Dermis microvascular lymphatic vessel endothelial cell (primary cell): ENCODE measurements at regions not wholly inside any gene's neighbourhood (a gene's known extent, or its start where the extent isn't known, plus 50 kb on each side); places are given as distances from the start of the nearest gene placed in this dataset.
A peak's percentile ranks its signal among the peaks of the same experiment; 100 is the strongest.
"Not testable (repeated sequence)": the region's sequence is repeated elsewhere in the genome, so short reads cannot be mapped to it uniquely, and the experiment has no call there.

Experiments
- DNase-seq, 2 donors: peaks; one replicate each; pipeline versions ENCODE4 v3.0.0 to v3.0.0-alpha.2; 2010; ENCODE audit warnings: low read depth in 2 of 2

DNA sequence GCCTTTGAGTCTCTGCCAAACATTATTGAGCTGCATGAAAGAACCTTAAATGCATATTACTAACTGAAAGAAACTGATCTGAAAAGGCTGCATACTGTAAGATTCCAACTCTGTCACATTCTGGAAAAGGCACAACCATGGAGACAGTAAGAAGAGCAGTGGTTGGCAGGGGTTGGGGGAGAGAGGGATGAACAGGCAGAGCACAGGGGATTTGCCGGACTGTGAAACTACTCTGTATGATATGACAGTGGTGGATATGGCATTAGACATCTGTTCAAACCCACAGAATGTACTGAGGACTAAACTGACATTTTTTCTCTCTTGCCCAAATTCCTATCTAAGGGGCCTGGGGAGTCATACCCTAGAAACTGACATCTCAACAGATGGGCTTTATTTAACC lies 138.4 kb downstream of the KCNJ12 start:
- not testable (repeated sequence) for DNase-seq

DNA sequence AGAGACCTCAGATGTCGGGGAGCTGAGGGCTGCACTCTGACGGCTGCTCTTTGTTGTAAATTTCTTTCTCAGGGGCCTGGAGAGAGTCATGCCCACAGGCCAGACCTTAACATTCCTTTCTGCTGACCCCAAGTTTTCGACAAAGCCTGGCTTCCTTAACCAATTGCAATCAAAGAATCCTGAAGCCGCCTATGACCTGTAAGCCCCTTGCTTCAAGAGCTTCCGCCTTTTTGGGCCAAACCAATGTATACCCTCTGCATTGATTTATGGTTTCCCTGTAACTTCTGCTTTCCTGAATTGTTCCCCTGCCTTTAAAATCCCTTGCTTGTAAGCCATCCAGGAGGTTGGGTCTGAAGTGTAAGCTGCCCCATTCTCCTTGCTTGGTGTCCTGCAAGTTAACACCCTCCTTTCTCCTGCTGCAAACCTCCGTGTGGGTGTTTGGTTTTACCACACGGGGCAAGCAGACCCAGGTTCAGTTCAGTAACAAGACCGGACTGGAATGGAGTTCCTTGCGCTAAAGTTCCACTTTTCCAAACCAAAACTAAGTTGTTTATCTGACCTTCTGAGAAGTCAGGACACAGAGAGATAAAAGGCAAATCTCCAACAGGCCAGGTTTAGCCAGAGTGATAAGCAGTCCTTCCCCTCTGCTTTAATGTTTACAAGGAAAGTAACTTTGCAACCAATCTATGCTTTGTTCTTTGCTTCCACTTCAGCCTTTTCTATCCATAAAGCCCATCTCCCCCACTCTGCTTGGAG lies 141.6 kb downstream of the KCNJ12 start:
- DNase-seq, result no peak

DNA sequence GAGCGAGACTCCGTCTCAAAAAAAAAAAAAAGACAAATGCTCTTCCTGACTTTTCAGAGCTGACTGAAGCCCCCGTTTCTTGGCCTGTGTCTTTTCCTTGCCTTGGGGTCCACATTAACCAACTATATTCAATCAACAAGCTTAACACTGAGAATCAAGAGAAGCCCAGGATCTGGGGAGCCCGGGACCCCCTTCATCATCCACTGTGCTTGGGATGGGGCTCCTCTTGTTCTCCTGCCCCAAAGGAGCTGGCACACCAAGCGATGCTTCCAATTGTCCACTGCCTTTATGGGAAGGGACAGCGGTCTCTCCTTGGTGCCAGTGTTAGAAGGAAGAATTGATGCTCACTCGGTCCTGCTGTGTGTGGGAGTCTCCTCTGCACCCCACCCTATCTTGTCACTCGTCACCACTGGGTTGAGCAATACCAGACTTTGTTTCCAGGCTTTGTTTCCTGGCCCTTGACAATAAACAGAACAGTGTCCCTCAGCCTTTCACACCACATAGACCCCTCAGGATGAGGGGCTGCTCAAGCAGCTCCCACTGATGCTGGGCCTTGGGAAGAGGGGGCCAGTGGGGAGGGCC lies 146.7 kb downstream of the KCNJ12 start:
- no peak for DNase-seq

DNA sequence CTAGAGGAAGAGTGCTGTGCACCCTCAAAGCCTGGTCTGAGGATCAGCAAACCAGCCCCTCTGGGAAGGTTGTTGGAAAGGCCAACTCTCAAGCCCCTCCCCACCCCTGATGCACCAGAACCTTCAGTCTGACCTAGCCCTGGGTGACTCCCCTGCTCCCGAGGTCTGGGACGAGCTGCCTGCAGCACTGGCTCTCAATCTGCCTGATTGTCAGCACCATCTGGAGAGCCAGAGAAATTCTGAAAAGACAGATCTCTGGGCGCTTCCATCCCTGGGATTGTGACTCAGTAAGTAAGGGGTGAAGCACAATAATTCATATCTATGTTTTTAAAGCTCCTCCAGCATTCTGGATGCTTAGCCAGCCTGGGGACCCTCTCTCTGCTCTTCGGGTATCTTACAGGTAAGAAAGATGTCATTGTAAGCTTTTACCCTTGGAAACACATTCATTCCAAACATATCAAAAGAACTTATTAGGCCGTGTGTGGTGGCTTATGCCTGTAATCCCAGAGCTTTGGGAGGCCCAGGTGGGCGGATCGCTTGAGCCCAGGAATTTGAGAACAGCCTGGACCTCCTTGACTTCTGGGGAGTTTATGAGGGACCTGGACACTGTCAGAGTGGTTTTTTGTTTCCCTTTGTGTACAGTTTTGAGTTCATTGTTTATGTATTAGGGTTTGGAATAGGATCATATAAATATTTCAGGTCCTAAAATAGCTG lies 147.5 kb downstream of the KCNJ12 start:
- DNase-seq, result no peak

DNA sequence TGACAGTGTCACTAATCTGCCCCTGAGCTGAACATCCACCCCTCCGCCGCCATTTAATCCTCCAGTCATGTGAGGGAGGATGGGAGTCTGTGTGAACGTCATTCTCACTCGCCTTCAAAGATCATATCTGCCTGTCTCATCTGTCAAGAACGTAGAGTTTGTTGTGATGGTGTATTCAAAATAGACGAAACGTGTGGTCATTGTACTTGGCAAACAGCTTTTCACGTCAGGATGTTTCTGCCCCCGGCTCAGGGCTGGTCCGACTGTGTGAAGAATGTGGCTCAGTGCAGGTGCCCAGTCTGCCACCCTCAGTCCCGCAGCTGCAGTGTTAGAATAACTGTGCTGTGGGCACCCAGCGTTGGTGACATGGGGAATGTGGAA lies 148.0 kb downstream of the KCNJ12 start:
- DNase-seq, result no peak

DNA sequence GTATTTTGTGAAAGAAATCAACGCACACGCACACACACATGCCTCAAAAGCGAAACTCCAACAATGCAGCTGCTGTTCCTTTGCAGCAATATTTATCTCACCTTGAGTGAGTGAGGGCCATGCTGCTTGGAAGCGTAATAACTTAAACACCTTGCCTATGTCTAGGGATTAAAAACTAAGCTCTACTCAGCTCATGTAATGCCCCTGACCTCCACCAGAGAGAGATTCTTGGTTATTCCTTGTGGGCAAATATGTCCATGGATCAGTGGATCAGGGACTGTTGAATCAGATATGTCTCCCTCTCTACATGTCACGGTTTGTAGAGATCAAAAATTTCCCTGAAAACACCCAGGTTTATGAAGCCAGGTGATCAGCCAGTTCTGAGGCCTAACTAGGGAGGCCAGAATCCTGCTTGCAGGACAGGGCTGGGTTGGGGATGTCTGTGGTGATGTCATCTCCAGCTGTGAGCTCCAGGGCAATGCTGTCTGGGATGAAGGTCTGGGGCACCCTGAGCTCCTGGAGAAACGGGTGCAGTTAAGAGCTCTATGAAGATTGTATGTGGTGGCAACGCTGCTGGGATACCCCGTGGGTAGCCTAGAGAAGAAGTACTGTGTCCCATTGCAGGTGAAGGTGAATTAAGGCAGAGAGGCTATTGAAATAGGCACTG lies 149.4 kb downstream of the KCNJ12 start:
- DNase-seq, result no peak

DNA sequence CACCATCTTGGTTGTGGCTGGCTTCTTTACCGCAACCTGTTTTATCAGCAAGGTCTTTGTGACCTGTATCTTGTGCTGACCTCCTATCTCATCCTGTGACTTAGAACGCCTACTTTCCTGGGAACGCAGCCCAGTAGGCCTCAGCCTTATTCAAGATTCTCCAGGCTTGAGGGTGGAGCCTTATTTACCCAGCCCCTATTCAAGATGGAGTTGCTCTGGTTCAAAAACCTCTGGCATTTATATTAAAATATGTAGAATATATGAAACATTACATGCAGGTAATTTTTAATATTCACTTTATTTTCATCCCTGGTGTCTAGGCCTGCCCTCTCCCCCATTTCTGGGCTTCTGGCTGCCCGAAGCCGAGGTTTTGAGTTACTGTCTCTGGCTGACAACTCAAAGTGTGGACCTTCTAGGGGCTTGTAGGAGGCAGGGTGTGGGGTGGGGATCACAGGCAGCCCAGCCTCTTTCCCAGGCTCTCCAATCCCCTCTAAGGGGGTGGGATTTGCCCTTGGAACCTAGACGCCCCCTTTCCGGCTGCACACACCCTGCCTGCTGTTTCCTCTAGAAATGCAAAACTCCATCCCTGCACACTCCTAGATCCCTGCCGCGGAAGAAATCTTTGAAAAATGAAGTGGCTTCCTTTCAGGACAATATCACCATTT lies 152.0 kb downstream of the KCNJ12 start:
- DNase-seq, result no peak

DNA sequence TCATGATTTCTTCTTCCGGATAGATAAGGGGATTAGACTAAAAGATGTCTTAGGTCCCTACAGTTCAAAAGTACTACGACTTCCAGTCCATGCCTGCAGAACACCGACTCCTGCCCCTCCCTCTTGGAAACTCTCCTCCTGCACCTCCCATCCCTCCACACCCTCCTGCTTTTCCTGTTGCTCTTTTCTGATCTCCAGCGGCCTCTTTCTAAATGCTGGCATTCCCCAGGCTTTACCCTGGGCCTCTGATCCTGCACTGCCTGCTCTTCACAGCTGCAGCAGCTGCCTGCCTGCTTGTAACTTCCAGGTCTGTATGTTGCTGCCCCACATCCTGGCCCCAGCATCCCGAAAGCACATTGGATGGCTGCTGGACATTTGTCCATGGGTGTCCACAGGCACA lies 154.2 kb downstream of the KCNJ12 start:
- no peak for DNase-seq

DNA sequence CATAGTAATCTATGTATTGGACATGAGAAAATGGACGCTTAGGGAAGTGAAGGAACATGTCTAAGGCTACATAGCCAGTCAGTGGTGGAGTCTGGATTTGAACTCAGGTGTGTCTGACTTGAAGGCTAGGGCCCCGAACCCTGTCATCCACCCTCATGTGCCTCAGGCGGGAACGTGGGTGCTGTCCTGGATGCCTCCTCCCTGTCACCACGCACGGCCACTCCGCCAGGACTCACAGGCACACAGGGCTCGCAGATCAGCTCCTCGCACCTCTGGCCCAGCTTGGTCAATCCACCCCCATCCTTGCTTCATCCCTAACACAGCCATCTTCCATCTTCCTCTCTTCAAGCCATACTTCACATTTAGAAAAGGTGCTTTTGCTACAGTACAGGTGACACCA lies 154.7 kb downstream of the KCNJ12 start:
- no peak for DNase-seq

DNA sequence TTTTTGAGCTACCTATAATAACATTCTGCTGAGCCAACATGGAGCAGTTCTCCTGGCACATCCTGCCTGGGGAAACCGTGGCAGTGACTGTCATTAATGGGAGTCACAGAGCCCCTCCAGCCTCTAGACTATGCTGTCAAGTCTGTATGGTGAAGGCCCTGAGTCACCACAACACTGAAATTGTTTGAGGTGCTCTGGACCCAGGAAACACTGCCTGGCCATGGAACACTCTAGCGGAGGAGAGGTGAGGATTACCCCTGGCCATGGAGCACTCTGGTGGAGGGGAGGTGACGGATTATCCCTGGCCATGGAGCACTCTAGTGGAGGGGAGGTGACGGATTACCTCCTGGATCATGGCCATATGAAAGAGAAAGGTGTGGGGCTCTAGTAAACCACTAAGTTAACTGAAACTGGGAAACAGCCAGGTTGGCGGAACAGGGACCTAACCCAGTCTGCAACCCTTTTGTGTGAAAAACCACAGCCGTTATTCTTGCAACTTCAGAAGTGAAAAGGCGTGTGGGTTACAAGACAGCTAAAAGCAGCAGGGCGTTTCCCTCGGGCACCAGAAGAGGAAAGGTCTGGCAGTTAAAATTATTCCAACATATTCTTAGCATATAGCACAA lies 156.7 kb downstream of the KCNJ12 start:
- DNase-seq, result no peak

DNA sequence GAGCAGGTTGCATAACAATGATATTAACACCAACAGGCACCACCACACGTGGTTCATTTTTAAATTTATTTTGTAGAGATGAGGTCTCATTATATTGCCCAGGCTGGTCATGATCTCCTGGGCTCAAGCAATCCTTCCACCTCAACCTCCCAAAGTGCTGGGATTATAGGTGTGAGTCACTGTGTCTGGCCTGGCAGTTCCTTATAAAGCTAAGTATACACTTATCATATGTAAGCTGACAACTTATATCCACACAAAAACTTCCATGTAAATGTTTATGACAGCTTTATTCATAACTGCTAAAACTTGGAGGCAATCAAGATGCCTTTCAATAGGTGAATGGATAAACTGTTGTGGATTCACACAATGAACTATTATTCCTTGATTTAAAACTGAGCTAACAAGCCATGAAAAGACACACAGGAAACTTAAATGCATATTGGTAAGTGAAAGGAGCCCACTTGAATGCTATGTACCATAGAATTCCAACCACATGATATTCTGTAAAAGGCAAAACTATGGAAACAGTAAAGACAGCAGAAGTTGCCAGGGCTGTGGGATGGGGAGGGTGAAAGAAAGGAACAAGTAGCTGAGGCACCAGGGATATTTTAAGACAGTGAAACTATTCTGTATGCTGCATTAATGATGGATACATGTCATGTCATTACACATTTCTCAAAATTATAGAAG lies 156.5 kb upstream of the KCNJ18 start:
- DNase-seq, result no peak

DNA sequence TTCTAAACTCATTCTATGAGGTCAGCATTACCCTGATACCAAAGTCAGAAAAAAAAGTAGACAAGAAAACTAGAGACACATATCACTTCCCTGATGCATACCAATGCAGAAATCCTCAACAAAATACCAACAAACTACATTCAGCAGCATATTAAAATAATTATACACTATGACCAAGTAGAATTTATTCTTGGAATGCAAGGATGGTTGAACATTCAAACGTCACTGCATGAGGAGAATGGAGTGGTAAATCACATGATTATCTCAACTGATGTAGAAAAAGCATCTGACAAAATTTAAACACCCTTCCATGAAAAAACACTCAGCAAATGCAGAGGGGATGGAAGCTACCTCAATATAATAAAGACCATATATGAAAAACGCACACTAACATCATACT lies 155.0 kb upstream of the KCNJ18 start:
- no peak for DNase-seq

DNA sequence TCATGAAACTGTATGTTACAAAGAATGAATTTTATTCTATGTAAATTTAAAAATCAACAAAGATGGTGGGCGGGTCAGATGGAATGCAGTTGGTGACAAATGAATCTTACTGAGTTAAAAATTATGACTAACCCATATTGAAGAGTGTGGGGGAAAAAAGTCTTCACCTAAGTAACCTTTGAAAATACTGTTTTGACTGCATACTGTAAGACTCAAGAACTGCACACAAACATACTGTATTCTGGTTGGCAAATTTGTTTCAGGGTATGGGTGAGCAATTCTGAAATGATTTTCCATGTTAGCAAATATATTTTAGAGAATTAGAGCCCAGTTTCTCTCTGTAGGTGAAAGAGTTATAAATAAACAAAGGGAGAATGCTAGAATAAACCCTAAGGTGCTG lies 153.7 kb upstream of the KCNJ18 start:
- no peak for DNase-seq

DNA sequence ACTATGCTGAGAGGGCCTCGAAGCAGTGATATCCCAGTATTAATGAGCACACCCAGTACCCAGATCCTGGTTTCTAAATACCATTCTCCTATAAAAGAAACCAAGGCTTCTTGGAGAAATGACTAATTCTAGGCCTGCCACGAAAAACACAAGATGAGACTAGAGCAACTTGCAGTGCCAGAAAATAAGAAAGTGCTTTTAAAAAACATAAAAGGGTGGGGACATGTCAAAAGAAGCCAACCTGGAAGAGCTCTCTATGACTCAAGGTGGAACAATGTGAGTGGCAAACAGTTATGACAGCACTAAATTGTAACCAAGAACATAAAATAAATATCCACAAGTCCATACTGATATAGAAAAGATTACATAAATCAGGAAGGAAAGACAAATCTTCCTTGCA lies 153.2 kb upstream of the KCNJ18 start:
- no peak for DNase-seq

DNA sequence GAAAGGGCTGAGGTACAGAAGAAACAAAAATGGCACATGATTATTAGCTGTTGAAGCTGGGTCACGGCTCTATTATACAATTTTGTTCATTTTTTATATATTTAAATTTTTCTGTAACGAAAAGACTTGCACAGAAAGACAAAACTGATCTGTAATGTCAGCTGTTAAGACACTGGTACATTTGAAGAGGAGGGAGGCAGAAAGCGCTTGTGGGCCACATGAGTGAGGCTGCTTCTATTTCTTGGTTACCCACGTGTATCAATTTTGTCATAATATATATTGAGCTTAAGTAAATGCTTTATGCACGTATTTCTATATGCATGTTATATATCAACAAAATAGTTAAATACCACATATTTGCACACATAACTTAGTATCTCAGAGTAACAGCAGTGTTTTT lies 151.8 kb upstream of the KCNJ18 start:
- no peak for DNase-seq

DNA sequence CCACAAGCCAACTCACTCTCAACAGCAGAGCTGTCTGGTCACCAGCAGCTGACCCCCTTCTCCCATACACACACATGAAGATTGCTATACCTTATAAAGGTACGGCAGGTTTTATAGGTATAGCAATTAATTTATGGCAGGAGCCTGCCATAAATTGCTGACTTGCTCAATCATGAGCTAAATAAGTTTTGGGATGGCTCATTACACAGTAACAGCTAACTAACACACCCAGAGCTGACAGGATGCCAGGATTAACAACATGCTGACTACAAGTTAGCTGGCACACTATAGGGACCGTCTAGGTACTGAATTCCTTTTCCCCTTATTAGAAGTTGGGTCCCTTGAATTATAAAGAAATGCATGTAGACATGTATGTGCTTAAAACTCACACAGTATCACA lies 150.3 kb upstream of the KCNJ18 start:
- no peak for DNase-seq

DNA sequence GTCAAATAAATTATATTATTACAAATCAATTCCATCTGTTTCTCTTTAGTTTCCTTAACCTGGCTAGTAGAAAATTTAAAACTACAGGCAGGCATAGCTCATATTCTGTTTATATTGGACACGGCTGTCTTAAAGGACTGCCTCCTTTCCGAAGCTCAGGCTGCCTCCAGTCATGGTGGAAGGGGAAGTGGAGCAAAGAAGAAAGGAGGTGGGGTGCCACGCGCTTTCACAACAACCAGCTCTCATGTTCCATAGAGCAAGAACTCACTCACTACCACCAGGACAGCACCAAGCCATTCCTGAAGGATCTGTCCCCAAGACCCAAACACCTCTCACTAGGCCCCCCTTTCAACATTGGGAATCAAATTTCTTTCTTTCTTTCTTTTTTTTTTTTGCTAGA lies 149.3 kb upstream of the KCNJ18 start:
- DNase-seq, result no peak

DNA sequence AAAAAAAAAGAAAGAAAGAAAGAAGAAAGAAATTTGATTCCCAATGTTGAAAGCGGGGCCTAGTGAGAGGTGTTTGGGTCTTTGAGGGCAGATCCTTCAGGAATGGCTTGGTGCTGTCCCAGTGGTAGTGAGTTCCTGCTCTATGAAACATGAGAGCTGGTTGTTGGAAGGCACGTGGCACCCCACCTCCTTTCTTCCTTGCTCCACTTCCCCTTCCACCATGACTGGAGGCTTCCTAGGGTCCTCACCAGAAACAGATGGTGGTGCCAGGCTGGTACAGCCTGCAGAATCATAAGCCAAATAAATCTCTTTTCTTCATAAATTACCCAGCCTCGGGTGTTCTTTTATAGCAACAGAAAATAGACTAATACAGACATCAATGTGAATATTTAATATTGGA lies 147.3 kb upstream of the KCNJ18 start:
- no peak for DNase-seq

DNA sequence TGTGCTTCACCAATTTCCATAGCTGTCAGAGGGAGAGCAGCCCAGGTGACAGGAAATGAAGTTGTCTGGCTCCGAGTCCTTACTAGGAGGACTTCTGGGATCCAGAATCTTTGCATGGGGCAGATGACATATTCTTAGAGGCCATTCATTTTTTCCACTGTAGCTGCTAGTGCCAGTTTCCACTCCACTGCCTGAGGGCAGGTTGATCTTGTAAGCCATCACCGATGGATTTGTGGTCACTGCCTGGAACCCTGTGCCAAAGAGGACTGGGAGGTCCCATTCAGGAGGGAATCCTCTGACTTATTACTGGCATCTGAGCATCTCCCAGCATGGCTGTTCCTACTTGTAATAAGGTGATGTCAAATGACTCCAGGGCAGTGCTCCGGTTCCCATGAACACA lies 144.1 kb upstream of the KCNJ18 start:
- DNase-seq, result no peak

DNA sequence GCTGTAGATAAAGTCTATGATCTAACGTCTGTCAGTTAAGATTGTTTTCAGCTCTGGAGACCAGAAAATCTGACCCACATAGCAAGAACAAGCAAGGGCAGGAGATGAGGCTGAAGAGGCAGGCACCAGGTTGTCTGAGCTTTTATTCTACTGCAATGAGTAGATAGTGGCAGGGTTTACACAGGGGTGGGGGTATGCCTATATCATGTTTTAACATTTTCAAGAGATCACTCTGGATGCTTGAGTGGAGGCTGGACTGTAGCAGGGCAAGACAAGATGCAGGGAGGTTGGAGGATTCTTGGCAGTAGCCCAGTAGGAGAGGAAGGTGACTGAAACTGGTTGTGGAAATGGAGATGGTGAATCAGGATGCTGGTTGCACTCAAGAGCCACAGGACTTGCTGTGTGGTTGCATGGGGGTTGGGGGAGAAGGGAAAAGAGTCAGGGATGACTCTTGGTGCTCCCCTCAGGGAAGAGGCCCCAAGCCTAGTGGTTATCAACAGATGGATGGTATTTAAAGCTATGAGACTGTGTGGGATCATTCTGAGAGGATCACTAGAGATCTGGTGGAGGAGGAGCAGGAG lies 143.1 kb upstream of the KCNJ18 start:
- peak in 1 of 2 donors; percentile 13 for DNase-seq

DNA sequence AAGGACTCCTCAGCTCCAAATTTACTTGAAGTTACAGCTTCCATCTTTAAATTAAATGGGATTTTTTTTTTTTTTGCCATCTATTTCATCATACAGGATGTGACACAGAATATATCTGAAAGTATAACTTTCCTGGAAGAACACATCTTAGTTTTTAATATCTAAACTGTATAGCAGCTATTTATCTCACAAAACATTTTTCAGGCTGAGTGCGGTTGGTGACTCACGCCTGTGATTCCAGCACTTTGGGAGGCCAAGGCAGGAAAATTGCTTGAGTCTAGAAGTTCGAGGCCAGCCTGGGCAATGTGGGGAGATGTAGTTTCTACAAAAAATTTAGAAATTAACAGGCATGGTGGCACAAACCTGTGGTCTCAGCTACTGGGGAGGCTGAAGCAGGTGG lies 142.3 kb upstream of the KCNJ18 start:
- DNase-seq, result peak in 1 of 2 donors; percentile 11
